ENCODE measurements at regions not wholly inside any gene's neighbourhood (a gene's known extent, or its start where the extent isn't known, plus 50 kb on each side); places are given as distances from the start of the nearest gene placed in this dataset.

DNA sequence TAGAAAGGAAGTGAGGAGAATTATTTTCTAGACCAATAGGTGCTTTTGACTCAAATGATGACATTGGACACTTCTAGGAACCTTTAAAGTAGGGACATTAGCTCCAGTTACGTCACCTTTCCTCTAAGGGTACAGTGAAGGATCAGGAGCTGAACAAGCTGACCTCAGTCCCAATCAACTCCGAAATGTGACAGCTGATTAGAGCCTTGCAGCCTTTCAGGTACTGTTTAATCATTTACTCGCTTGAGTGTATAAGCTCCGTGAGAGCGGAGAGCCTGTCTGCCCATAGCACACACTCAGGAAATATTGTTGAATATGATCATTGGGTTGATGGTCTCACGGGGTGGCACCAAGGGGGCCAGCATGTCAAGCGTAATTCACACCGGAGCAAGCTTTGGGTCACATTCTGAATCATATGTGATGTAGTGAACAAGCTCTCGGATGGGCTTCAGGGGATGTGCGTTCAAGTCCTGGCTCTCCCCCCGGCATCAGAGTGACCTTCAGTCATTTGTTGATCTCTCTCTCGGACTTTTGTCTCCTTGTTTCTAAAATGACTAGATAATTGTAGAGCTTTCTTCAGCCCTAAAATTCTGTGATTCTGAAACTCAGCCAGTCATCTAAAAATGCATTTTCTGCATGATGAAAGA lies 141.9 kb downstream of the ZIC5 start:
- Histone ChIP-seq H3K4me1 (no peaks in the 10 kb centered on the region), H3K36me3 (no peaks in the 10 kb centered on the region), H3K9me3 (no peaks in the 10 kb centered on the region), H3K9ac (ENCODE audit: low read depth in 2 of 2, low read length in 2 of 2) (no peak overlapping the region), H3K4me3 (no peak overlapping the region), H3K27ac (no peak overlapping the region), H3K27me3 (no peaks in the 10 kb centered on the region)
- DNase-seq: no peak
- intact Hi-C loops (cut with DNase I): no loop called here
- no peak for TF ChIP-seq CTCF (IDR thresholded peaks at IDR 0.05)

- TF ChIP-seq CTCF (IDR thresholded peaks at IDR 0.05): no peak
- Histone ChIP-seq H3K4me1 (no peaks in the 10 kb centered on the region), H3K4me3 (no peak overlapping the region), H3K27me3 (no peaks in the 10 kb centered on the region), H3K9ac (ENCODE audit: low read depth in 2 of 2, low read length in 2 of 2) (no peak overlapping the region), H3K36me3 (no peaks in the 10 kb centered on the region), H3K27ac (no peak overlapping the region), H3K9me3 (no peaks in the 10 kb centered on the region)
- intact Hi-C loops (cut with DNase I): no loop called here
- no peak for DNase-seq
Observed at GRCh38 chr13:99829161-99829560, 142.4 kb downstream of the ZIC5 start.

- H3K9me3 ChIP-seq: no peaks in the 10 kb centered on the region
- H3K27me3 ChIP-seq: no peaks in the 10 kb centered on the region
- H3K9ac ChIP-seq (ENCODE audit: low read depth in 2 of 2, low read length in 2 of 2): no peak overlapping the region
- no peak overlapping the region for H3K27ac ChIP-seq
- intact Hi-C loops (cut with DNase I): no loop called here
- no peak for DNase-seq
- H3K4me1 ChIP-seq: no peaks in the 10 kb centered on the region
- H3K36me3 ChIP-seq: no peaks in the 10 kb centered on the region
- no peak for TF ChIP-seq CTCF (IDR thresholded peaks at IDR 0.05)
- H3K4me3 ChIP-seq: no peak overlapping the region
Observed at GRCh38 chr13:99828735-99829134, 142.8 kb downstream of the ZIC5 start.

GRCh38 chr13:99828123-99828522 lies 143.4 kb downstream of the ZIC5 start:
- H3K9ac ChIP-seq (ENCODE audit: low read depth in 2 of 2, low read length in 2 of 2): no peak overlapping the region
- intact Hi-C loops (cut with DNase I): no loop called here

DNA sequence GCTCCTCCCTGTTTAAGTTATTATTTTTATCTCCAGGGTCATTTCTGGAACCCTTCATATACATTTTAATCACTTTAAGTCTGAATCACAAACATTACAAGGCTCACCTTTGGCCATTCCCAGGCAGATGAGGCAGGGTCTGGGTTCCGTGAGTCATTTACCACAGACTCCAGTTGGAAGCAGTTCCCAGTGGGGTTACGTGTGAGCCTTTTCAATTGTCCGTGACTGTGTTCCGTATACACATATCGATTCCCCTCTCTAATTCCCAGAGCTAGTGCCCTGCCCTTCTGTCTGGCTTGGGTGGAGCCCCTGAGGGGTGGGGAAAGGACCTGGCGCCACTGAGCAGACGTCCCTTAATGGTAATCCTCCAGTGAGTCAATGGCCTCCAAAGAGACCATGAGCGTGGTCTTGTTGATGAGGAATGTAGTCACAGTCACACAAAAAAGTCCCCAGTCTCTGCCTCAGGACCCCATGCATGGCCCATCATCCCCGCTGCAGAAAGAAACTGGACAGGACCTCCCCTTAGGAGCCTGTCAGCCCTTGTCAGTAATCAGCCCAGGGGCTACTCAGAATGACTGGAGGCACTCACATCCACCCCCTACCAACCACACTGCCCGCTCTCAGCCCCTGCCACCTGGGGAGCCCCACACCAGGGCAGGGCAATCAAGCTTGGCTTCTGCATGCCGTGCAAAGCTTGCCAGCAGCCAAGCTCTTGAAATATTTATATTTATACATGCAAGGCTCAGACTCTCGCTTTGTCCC lies 144.4 kb downstream of the ZIC5 start:
- Histone ChIP-seq H3K36me3 (no peaks in the 10 kb centered on the region), H3K27me3 (no peaks in the 10 kb centered on the region), H3K9me3 (no peaks in the 10 kb centered on the region), H3K9ac (ENCODE audit: low read depth in 2 of 2, low read length in 2 of 2) (no peak overlapping the region), H3K27ac (no peak overlapping the region), H3K4me1 (no peaks in the 10 kb centered on the region), H3K4me3 (no peak overlapping the region)
- TF ChIP-seq CTCF (IDR thresholded peaks at IDR 0.05): no peak
- intact Hi-C loops (cut with DNase I): no loop called here
- DNase-seq: no peak

More at GRCh38 chr13:99828123-99828522, 143.4 kb downstream of the ZIC5 start:
- Histone ChIP-seq H3K36me3 (no peaks in the 10 kb centered on the region), H3K27me3 (no peaks in the 10 kb centered on the region), H3K9me3 (no peaks in the 10 kb centered on the region), H3K4me3 (no peak overlapping the region), H3K4me1 (no peaks in the 10 kb centered on the region), H3K27ac (no peak overlapping the region)
- no peak for TF ChIP-seq CTCF (IDR thresholded peaks at IDR 0.05)
- no peak for DNase-seq
